ENCODE measurements at regions not wholly inside any gene's neighbourhood (a gene's known extent, or its start where the extent isn't known, plus 50 kb on each side); places are given as distances from the start of the nearest gene placed in this dataset.

GRCh38 chr5:152314196-152314829 lies 90.8 kb downstream of the NMUR2 start:
- no peaks in the 10 kb centered on the region for H3K79me2 ChIP-seq (ENCODE audit: insufficient read depth, low read length)
- no peaks in the 10 kb centered on the region for H3K36me3 ChIP-seq (ENCODE audit: insufficient read depth, low read length)
- no peak for DNase-seq (ENCODE audit: insufficient read length, low spot score, missing footprints)
- H3K27me3 ChIP-seq (ENCODE audit: insufficient read depth, low read length): no peaks in the 10 kb centered on the region
- H2AFZ ChIP-seq (ENCODE audit: low read length): no peak overlapping the region
- H3K4me3 ChIP-seq (ENCODE audit: insufficient read depth, low read length): no peak overlapping the region
- TF ChIP-seq CTCF (IDR thresholded peaks at IDR 0.05; ENCODE audit: extremely low read depth, low read depth, low read length): no peak
- H4K20me1 ChIP-seq (ENCODE audit: insufficient read depth, low read length): no peaks in the 10 kb centered on the region
- no peak overlapping the region for H3K27ac ChIP-seq (ENCODE audit: low read depth, low read length)
- H3K4me1 ChIP-seq (ENCODE audit: insufficient read depth, low read length): no peaks in the 10 kb centered on the region
- H3K9me3 ChIP-seq (ENCODE audit: low read depth, low read length): no peaks in the 10 kb centered on the region
- no peak overlapping the region for H3K4me2 ChIP-seq (ENCODE audit: insufficient read depth, low read length)

GRCh38 chr5:152309926-152310450 lies 95.1 kb downstream of the NMUR2 start:
- H3K4me3 ChIP-seq (ENCODE audit: insufficient read depth, low read length): no peak overlapping the region
- no peak for TF ChIP-seq CTCF (IDR thresholded peaks at IDR 0.05; ENCODE audit: extremely low read depth, low read depth, low read length)
- H3K27ac ChIP-seq (ENCODE audit: low read depth, low read length): no peak overlapping the region
- no peaks in the 10 kb centered on the region for H3K36me3 ChIP-seq (ENCODE audit: insufficient read depth, low read length)
- H3K4me2 ChIP-seq (ENCODE audit: insufficient read depth, low read length): no peak overlapping the region
- no peaks in the 10 kb centered on the region for H3K79me2 ChIP-seq (ENCODE audit: insufficient read depth, low read length)
- DNase-seq (ENCODE audit: insufficient read length, low spot score, missing footprints): no peak
- no peaks in the 10 kb centered on the region for H4K20me1 ChIP-seq (ENCODE audit: insufficient read depth, low read length)
- no peaks in the 10 kb centered on the region for H3K4me1 ChIP-seq (ENCODE audit: insufficient read depth, low read length)
- H3K9me3 ChIP-seq (ENCODE audit: low read depth, low read length): no peaks in the 10 kb centered on the region
- no peaks in the 10 kb centered on the region for H3K27me3 ChIP-seq (ENCODE audit: insufficient read depth, low read length)
- H2AFZ ChIP-seq (ENCODE audit: low read length): no peak overlapping the region

- no peaks in the 10 kb centered on the region for H3K9me3 ChIP-seq (ENCODE audit: low read depth, low read length)
- no peak for TF ChIP-seq CTCF (IDR thresholded peaks at IDR 0.05; ENCODE audit: extremely low read depth, low read depth, low read length)
- H3K4me2 ChIP-seq (ENCODE audit: insufficient read depth, low read length): no peak overlapping the region
- H3K79me2 ChIP-seq (ENCODE audit: insufficient read depth, low read length): no peaks in the 10 kb centered on the region
- no peaks in the 10 kb centered on the region for H3K4me1 ChIP-seq (ENCODE audit: insufficient read depth, low read length)
- H3K27me3 ChIP-seq (ENCODE audit: insufficient read depth, low read length): no peaks in the 10 kb centered on the region
- no peaks in the 10 kb centered on the region for H4K20me1 ChIP-seq (ENCODE audit: insufficient read depth, low read length)
- no peak overlapping the region for H2AFZ ChIP-seq (ENCODE audit: low read length)
- DNase-seq (ENCODE audit: insufficient read length, low spot score, missing footprints): no peak
- H3K36me3 ChIP-seq (ENCODE audit: insufficient read depth, low read length): no peaks in the 10 kb centered on the region
- no peak overlapping the region for H3K4me3 ChIP-seq (ENCODE audit: insufficient read depth, low read length)
- no peak overlapping the region for H3K27ac ChIP-seq (ENCODE audit: low read depth, low read length)
These were observed 98.7 kb downstream of the NMUR2 start for GRCh38 chr5:152306386-152306785.

- Histone ChIP-seq H4K20me1 (ENCODE audit: insufficient read depth, low read length) (no peaks in the 10 kb centered on the region), H3K4me1 (ENCODE audit: insufficient read depth, low read length) (no peaks in the 10 kb centered on the region), H3K27me3 (ENCODE audit: insufficient read depth, low read length) (no peaks in the 10 kb centered on the region), H3K79me2 (ENCODE audit: insufficient read depth, low read length) (no peaks in the 10 kb centered on the region), H3K9me3 (ENCODE audit: low read depth, low read length) (no peaks in the 10 kb centered on the region), H3K4me3 (ENCODE audit: insufficient read depth, low read length) (no peak overlapping the region), H3K36me3 (ENCODE audit: insufficient read depth, low read length) (no peaks in the 10 kb centered on the region), H3K4me2 (ENCODE audit: insufficient read depth, low read length) (no peak overlapping the region), H2AFZ (ENCODE audit: low read length) (no peak overlapping the region), H3K27ac (ENCODE audit: low read depth, low read length) (no peak overlapping the region)
- no peak for DNase-seq (ENCODE audit: insufficient read length, low spot score, missing footprints)
- no peak for TF ChIP-seq CTCF (IDR thresholded peaks at IDR 0.05; ENCODE audit: extremely low read depth, low read depth, low read length)
These were observed 99.6 kb downstream of the NMUR2 start for GRCh38 chr5:152305525-152305924.
